Keratinocyte (primary cell): ENCODE measurements at regions not wholly inside any gene's neighbourhood (a gene's known extent, or its start where the extent isn't known, plus 50 kb on each side); places are given as distances from the start of the nearest gene placed in this dataset.

ENCODE experiments used
- DNase-seq: peaks from one replicate; pipeline ENCODE4 v3.0.0-alpha.2; 2011; ENCODE audit warnings: low read depth, missing footprints, low spot score
- FAIRE-seq: peaks from 2 replicates; lab custom pipeline; 2011; peaks lifted over from hg19 to GRCh38; lab: Jason Lieb, UNC
- H2AFZ ChIP-seq: 2 replicates; pipeline ENCODE4 v1.6.0; 2012; ENCODE audit warnings: low read length, control low read depth, inconsistent platforms; ENCODE audit not compliant: control insufficient read depth
- H3K27ac ChIP-seq: 2 replicates; pipeline ENCODE4 v1.5.1; 2011; ENCODE audit warnings: low read length; ENCODE audit not compliant: control insufficient read depth, insufficient read depth
- H3K27me3 ChIP-seq: 3 replicates; pipeline ENCODE4 v1.6.0; 2011; ENCODE audit warnings: low read length; ENCODE audit not compliant: control insufficient read depth, insufficient read depth; ENCODE audit errors: extremely low read depth
- H3K36me3 ChIP-seq, 2 experiments: 2 replicates in 1 of 2; 3 replicates in 1 of 2; pipeline ENCODE4 v1.5.1; 2011; ENCODE audit warnings: low read length in 2 of 2, mild to moderate bottlenecking in 1 of 2; ENCODE audit not compliant: control insufficient read depth in 2 of 2, insufficient read depth in 2 of 2; ENCODE audit errors: extremely low read depth in 1 of 2
- H3K4me1 ChIP-seq: 3 replicates; pipeline ENCODE4 v1.5.1; 2011; ENCODE audit warnings: low read length; ENCODE audit not compliant: control insufficient read depth, insufficient read depth; ENCODE audit errors: extremely low read depth
- H3K4me2 ChIP-seq: 3 replicates; pipeline ENCODE4 v1.6.0; 2011; ENCODE audit warnings: low read depth, low read length; ENCODE audit not compliant: control insufficient read depth, insufficient read depth; ENCODE audit errors: extremely low read depth
- H3K4me3 ChIP-seq, 3 experiments: fragments of 200-600 bp in 1 of 3; sonication (generic) in 1 of 3; 2 replicates in 2 of 3; 3 replicates in 1 of 3; pipeline ENCODE4 v1.5.1; 2011 to 2016; ENCODE audit warnings: low read length in 3 of 3, mild to moderate bottlenecking in 3 of 3, control low read depth in 2 of 3, inconsistent platforms in 1 of 3, low read depth in 1 of 3, mixed read lengths in 1 of 3, mixed run types in 1 of 3, moderate library complexity in 1 of 3; ENCODE audit not compliant: control insufficient read depth in 2 of 3, insufficient read depth in 2 of 3; ENCODE audit errors: extremely low read depth in 1 of 3
- H3K79me2 ChIP-seq: 2 replicates; pipeline ENCODE4 v1.6.0; 2012; ENCODE audit warnings: low read length; ENCODE audit not compliant: control insufficient read depth, insufficient read depth
- H3K9ac ChIP-seq: 3 replicates; pipeline ENCODE4 v1.6.0; 2011; ENCODE audit warnings: low read length; ENCODE audit not compliant: control insufficient read depth, insufficient read depth; ENCODE audit errors: extremely low read depth
- H3K9me1 ChIP-seq: 3 replicates; pipeline ENCODE4 v1.6.0; 2011; ENCODE audit warnings: low read length; ENCODE audit not compliant: control insufficient read depth, insufficient read depth; ENCODE audit errors: extremely low read depth
- H3K9me3 ChIP-seq: 2 replicates; pipeline ENCODE4 v1.5.1; 2012; ENCODE audit warnings: low read depth, low read length; ENCODE audit not compliant: control insufficient read depth
- H4K20me1 ChIP-seq: 3 replicates; pipeline ENCODE4 v1.6.0; 2011; ENCODE audit warnings: low read length; ENCODE audit not compliant: control insufficient read depth, insufficient read depth; ENCODE audit errors: extremely low read depth
- CTCF ChIP-seq, 3 experiments: IDR thresholded peaks in 1 of 3; conservative IDR thresholded peaks in 1 of 3; optimal IDR thresholded peaks in 1 of 3; 2 replicates in 2 of 3; 3 replicates in 1 of 3; pipeline versions ENCODE3 to v1.5.1; 2011; ENCODE audit warnings: low read length in 3 of 3, mild to moderate bottlenecking in 3 of 3, moderate library complexity in 2 of 3, control low read depth in 1 of 3, inconsistent platforms in 1 of 3; ENCODE audit not compliant: insufficient read depth in 2 of 3; ENCODE audit errors: extremely low read depth in 1 of 3
- EZH2 ChIP-seq: IDR thresholded peaks from one replicate; pipeline ENCODE4 v1.6.1; 2012; ENCODE audit warnings: inconsistent platforms, mild to moderate bottlenecking, low read length, moderate library complexity
- dilution Hi-C: fragments of 300-500 bp; cut with MboI; formaldehyde crosslinking; loops from one replicate; pipeline ENCODE4 v1.7.0; 2020; ENCODE audit warnings: low sequenced_read_pairs; ENCODE audit not compliant: extremely low pct_ligation_motif_present

DNA sequence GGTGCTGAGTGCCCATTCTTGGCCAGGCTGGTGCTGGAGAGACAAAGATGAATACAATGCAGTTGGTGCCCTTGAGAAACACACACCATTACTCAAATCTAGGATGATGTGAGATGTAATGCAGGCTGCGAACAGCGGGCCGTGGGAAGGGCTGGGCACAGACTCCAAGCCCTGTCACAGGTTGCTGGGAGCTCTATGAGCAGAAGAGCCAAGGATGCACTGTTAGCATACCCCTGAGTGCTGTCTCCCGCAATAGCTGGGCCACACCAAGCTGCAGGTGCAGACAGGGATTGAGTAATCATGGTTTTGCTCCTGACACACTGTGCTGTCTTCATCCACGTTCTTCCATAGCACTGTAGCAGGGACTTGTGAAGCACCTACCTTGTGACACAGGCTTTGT is 247.5 kb upstream of the CRY1 start:
- H3K4me2 ChIP-seq, result no peak overlapping the region
- no peaks in the 10 kb centered on the region for H3K36me3 ChIP-seq
- TF ChIP-seq EZH2 (no peak), CTCF (optimal IDR thresholded peaks at IDR 0.05 in 1 of 3, IDR thresholded peaks at IDR 0.05 in 1 of 3, conservative IDR thresholded peaks at IDR 0.05 in 1 of 3; ENCODE audit: extremely low read depth in 1 of 3, insufficient read depth in 2 of 3, low read length in 3 of 3) (no peak)
- H3K27me3 ChIP-seq, result no peaks in the 10 kb centered on the region
- H3K4me1 ChIP-seq, result peaks cover 43% of the 10 kb centered on the region
- no peak for FAIRE-seq
- H3K79me2 ChIP-seq, result peaks cover 4% of the 10 kb centered on the region
- no peak for DNase-seq
- H3K4me3 ChIP-seq, result no peak overlapping the region
- H3K9ac ChIP-seq, result no peak overlapping the region
- H4K20me1 ChIP-seq, result no peaks in the 10 kb centered on the region
- H2AFZ ChIP-seq, result no peak overlapping the region
- H3K9me3 ChIP-seq, result no peaks in the 10 kb centered on the region
- H3K27ac ChIP-seq, result no peak overlapping the region
- H3K9me1 ChIP-seq, result no peaks in the 10 kb centered on the region
- dilution Hi-C loops, result no loop called here

DNA sequence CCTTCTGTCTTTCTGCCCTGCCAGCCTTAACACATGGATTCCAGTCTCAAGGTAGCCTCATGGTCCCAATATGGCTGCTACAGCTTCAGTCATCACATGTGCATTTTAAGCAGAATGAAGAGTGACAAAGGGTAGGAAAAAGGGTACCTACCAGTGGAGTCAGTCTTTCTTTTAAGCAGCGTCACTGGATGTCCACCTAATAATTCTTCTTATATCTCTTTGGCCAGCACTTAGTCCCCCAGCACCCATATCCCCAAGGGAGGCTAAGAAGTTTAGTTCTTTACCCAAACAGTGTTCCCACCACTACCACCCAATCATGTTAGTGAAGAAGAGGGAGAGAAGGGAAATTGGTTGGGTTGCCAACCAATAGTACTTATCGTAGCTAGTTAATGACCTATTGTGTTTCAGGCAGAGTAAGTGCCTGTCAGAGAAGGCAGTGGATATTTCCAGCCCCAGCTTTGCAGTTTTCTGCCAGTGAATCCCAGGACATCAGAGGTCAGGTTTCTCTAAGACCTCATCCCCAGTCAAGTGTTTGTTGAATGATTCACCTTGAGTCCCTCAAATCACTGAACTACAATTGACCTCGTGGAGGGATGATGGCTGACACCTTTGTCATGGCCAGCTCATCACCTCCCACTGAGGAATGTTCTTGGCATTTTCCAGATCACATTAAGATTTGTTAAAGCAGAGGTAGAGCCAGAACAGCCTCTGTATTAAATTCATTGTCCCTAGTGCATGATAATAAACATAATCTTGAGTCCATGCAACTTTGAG is 250.9 kb upstream of the CRY1 start:
- H3K27ac ChIP-seq, result no peak overlapping the region
- DNase-seq (no peak), FAIRE-seq (peak; percentile 70)
- H3K9me3 ChIP-seq, result no peaks in the 10 kb centered on the region
- H3K79me2 ChIP-seq, result no peaks in the 10 kb centered on the region
- dilution Hi-C loops, result no loop called here
- no peaks in the 10 kb centered on the region for H4K20me1 ChIP-seq
- H3K9ac ChIP-seq, result no peak overlapping the region
- H2AFZ ChIP-seq, result no peak overlapping the region
- H3K9me1 ChIP-seq, result no peaks in the 10 kb centered on the region
- H3K4me1 ChIP-seq, result peaks cover 28% of the 10 kb centered on the region
- no peaks in the 10 kb centered on the region for H3K36me3 ChIP-seq
- no peaks in the 10 kb centered on the region for H3K27me3 ChIP-seq
- no peak overlapping the region for H3K4me3 ChIP-seq
- no peak for TF ChIP-seq CTCF (optimal IDR thresholded peaks at IDR 0.05 in 1 of 3, IDR thresholded peaks at IDR 0.05 in 1 of 3, conservative IDR thresholded peaks at IDR 0.05 in 1 of 3; ENCODE audit: extremely low read depth in 1 of 3, insufficient read depth in 2 of 3, low read length in 3 of 3)
- no peak for TF ChIP-seq EZH2
- peak overlapping the region; percentile 0 for H3K4me2 ChIP-seq
